Parathyroid adenoma (tissue), 2 donors: ENCODE measurements at regions not wholly inside any gene's neighbourhood (a gene's known extent, or its start where the extent isn't known, plus 50 kb on each side); places are given as distances from the start of the nearest gene placed in this dataset.

Source experiments
- H2AFZ ChIP-seq: fragments of 300-600 bp; sonication (generic); one replicate; pipeline ENCODE4 v1.7.0; 2017; ENCODE audit warnings: antibody characterized with exemption, mild to moderate bottlenecking
- H3K27ac ChIP-seq: fragments of 300-600 bp; sonication (generic); one replicate; pipeline ENCODE4 v1.7.0; 2017
- H3K27me3 ChIP-seq: fragments of 300-600 bp; sonication (generic); one replicate; pipeline ENCODE4 v1.7.0; 2017; ENCODE audit warnings: low read length; ENCODE audit not compliant: control insufficient read depth, insufficient read depth
- H3K36me3 ChIP-seq: fragments of 300-600 bp; sonication (generic); one replicate; pipeline ENCODE4 v1.7.0; 2017; ENCODE audit warnings: low read length; ENCODE audit not compliant: control insufficient read depth, insufficient read depth
- H3K4me1 ChIP-seq: fragments of 300-600 bp; sonication (generic); one replicate; pipeline ENCODE4 v1.7.0; 2017; ENCODE audit warnings: control low read depth
- H3K4me2 ChIP-seq: fragments of 300-600 bp; sonication (generic); one replicate; pipeline ENCODE4 v1.7.0; 2017; ENCODE audit warnings: low read length
- H3K4me3 ChIP-seq: fragments of 300-600 bp; sonication (generic); one replicate; pipeline ENCODE4 v1.7.0; 2017; ENCODE audit warnings: low read depth, low read length
- H3K79me2 ChIP-seq: fragments of 300-600 bp; sonication (generic); one replicate; pipeline ENCODE4 v1.7.0; 2017; ENCODE audit warnings: control low read depth
- H3K9ac ChIP-seq: fragments of 300-600 bp; sonication (generic); one replicate; pipeline ENCODE4 v1.7.0; 2017; ENCODE audit warnings: mild to moderate bottlenecking
- H3K9me3 ChIP-seq: fragments of 300-600 bp; sonication (generic); one replicate; pipeline ENCODE4 v1.7.0; 2017; ENCODE audit warnings: low read length; ENCODE audit not compliant: control insufficient read depth
- CTCF ChIP-seq: fragments of 300-600 bp; sonication (generic); IDR thresholded peaks from one replicate; pipeline ENCODE4 v1.7.0; 2017; ENCODE audit warnings: antibody characterized with exemption, mild to moderate bottlenecking
- donor health status: primary hyperparathyroidism.

DNA sequence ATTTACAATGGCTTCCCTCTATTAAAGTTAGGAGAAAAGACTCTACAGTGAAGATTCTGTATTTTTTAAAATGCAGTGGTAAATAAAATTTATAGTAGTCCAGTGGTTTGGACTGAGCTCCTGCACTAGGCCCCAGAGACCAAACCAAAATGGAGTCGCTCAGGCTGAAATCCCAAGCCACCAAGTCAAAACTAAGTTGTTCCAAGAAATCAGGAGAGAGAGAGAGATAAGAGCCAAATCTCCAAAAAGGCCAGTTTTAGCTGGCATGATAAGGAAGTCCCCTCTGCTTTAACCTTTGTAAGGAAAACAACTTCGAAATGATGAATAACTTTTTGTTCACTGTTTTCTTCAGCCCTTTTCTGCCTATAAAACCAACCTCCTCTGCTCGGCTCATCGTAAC is 265.9 kb upstream of the KLF14 start:
- Histone ChIP-seq H3K9ac (no peak overlapping the region), H3K27me3 (no peaks in the 10 kb centered on the region), H3K79me2 (peaks cover 71% of the 10 kb centered on the region), H3K4me3 (no peak overlapping the region), H3K27ac (no peak overlapping the region), H3K4me2 (no peak overlapping the region), H3K36me3 (no peaks in the 10 kb centered on the region), H3K4me1 (peaks cover 26% of the 10 kb centered on the region), H2AFZ (no peak overlapping the region), H3K9me3 (no peaks in the 10 kb centered on the region)
- TF ChIP-seq CTCF: no peak

- no peak for TF ChIP-seq CTCF
- Histone ChIP-seq H3K4me1 (peaks cover 23% of the 10 kb centered on the region), H3K4me3 (no peak overlapping the region), H3K9ac (no peak overlapping the region), H3K9me3 (no peaks in the 10 kb centered on the region), H3K4me2 (no peak overlapping the region), H3K36me3 (no peaks in the 10 kb centered on the region), H3K27me3 (no peaks in the 10 kb centered on the region), H2AFZ (no peak overlapping the region), H3K27ac (no peak overlapping the region), H3K79me2 (peaks cover 73% of the 10 kb centered on the region)
Measured at GRCh38 chr7:131000389-131000788, 266.4 kb upstream of the KLF14 start.

DNA sequence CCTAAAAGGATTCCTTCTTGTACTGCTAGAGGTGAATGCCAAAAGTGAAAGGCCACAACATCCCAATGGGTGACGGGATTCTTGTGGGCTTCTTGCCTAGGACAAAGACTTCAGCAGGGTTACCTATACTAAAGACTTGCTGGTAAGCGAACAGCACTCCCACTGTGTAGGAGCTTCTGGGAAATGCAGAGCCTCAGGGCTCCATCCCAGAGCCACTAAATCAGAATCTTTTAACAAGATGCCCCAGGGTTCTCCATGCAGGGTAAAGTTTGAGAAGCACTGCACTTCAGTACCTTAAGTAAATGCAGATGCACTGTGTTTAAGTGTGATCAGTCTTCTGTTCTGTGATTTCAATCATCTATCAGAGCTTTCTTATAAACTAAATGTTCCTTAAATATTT is 266.9 kb upstream of the KLF14 start:
- peaks cover 18% of the 10 kb centered on the region for H3K4me1 ChIP-seq

DNA sequence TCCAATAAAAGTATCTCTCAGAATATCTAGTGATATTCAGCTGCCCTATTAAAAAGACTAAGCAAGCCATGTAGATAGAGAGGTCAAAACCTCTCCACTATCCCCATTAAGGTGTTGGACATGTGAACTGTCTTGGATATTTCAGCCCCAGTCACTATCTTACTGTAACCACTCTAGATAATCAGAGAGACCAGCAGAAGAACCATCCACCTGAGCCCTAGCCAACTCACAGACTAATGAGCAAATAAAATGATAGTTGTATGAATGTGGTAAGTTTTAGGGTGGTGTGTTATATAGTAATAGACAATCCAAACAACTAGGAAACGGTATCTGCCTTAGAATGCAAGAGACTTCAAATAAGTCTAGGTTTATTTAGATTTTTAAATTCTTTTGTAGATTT is 268.6 kb upstream of the KLF14 start:
- H3K36me3 ChIP-seq: no peaks in the 10 kb centered on the region
- H3K27me3 ChIP-seq: no peaks in the 10 kb centered on the region
- H3K79me2 ChIP-seq: peaks cover 55% of the 10 kb centered on the region
- no peak overlapping the region for H3K4me3 ChIP-seq
- no peaks in the 10 kb centered on the region for H3K9me3 ChIP-seq
- no peak overlapping the region for H3K27ac ChIP-seq
- peaks cover 2% of the 10 kb centered on the region for H3K4me1 ChIP-seq
- H2AFZ ChIP-seq: no peak overlapping the region
- TF ChIP-seq CTCF: no peak
- no peak overlapping the region for H3K9ac ChIP-seq
- H3K4me2 ChIP-seq: no peak overlapping the region

More for the DNA sequence above, 266.9 kb upstream of the KLF14 start:
- no peaks in the 10 kb centered on the region for H3K9me3 ChIP-seq
- no peak overlapping the region for H3K4me2 ChIP-seq
- no peak overlapping the region for H3K4me3 ChIP-seq
- no peak overlapping the region for H3K9ac ChIP-seq
- TF ChIP-seq CTCF: no peak
- peaks cover 68% of the 10 kb centered on the region for H3K79me2 ChIP-seq
- H3K27ac ChIP-seq: no peak overlapping the region
- no peaks in the 10 kb centered on the region for H3K36me3 ChIP-seq
- H3K27me3 ChIP-seq: no peaks in the 10 kb centered on the region
- no peak overlapping the region for H2AFZ ChIP-seq

DNA sequence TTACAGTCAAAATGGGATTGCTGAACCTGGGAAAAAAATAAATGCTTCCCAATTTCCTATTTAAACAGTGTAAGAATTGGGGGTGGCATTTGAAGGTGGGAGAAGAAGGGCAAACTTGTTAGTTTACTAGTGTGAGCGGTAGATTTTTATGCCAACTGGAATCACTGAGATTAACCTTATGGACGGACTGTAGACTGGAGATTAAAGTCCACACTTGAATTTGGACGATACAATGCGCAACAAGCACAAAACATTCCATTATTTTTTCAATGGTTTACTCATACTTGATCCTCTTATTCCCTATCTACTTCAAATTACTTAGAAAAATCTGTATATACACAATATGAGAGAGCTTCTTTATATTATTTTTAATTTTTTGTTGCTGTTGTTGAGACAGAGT is 269.6 kb upstream of the KLF14 start:
- no peak overlapping the region for H3K27ac ChIP-seq
- H3K27me3 ChIP-seq: no peaks in the 10 kb centered on the region
- no peaks in the 10 kb centered on the region for H3K36me3 ChIP-seq
- H3K9ac ChIP-seq: no peak overlapping the region
- TF ChIP-seq CTCF: no peak
- peaks cover under 1% of the 10 kb centered on the region for H3K4me1 ChIP-seq
- no peak overlapping the region for H2AFZ ChIP-seq
- H3K4me3 ChIP-seq: no peak overlapping the region
- H3K4me2 ChIP-seq: no peak overlapping the region
- peaks cover 48% of the 10 kb centered on the region for H3K79me2 ChIP-seq
- no peaks in the 10 kb centered on the region for H3K9me3 ChIP-seq
